Peyer's patch (tissue), 4 donors: ENCODE measurements at regions not wholly inside any gene's neighbourhood (a gene's known extent, or its start where the extent isn't known, plus 50 kb on each side); places are given as distances from the start of the nearest gene placed in this dataset.

Source experiments
- CTCF ChIP-seq, 6 experiments: fragments of 450-650 bp in 4 of 6; fragments of 200-600 bp in 2 of 6; sonication (generic) in 1 of 6; IDR thresholded peaks; one replicate each; pipeline ENCODE4 v1.5.1; 2017 to 2019; ENCODE audit warnings: antibody characterized with exemption in 6 of 6, mild to moderate bottlenecking in 3 of 6, moderate library complexity in 1 of 6
- POLR2A ChIP-seq, 2 donors: fragments of 450-650 bp; IDR thresholded peaks; one replicate each; pipeline ENCODE4 v1.5.1; 2017; ENCODE audit warnings: antibody characterized with exemption in 2 of 2, mild to moderate bottlenecking in 2 of 2, moderate library complexity in 2 of 2

GRCh38 chr2:219868635-219869034 lies 241.2 kb downstream of the SLC4A3 start:
- TF ChIP-seq CTCF (IDR thresholded peaks at IDR 0.05), result no peak
- no peak for TF ChIP-seq POLR2A (IDR thresholded peaks at IDR 0.05)
